ENCODE measurements at regions not wholly inside any gene's neighbourhood (a gene's known extent, or its start where the extent isn't known, plus 50 kb on each side); places are given as distances from the start of the nearest gene placed in this dataset.

DNA sequence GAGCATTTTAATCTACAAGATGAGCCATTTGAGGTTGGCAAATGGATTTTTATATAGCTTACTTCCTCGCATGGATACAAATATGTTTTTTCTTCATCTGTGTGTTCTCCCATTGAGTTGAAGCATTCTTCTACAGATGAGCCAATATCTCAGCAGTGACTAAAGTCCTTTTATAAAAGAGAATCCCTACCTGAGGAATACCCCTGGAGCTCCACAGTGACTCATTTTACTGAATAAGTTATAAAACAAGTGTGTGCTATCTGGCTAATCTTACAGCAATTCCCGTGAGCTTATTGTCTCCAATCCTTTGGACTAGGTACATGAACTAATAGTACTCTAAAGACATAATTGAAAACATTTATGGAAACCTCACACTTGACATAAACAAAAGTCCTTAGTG, 354.2 kb upstream of the BCHE start:
- no peak overlapping the region for H3K27ac ChIP-seq
- TF ChIP-seq, protein P1, sequence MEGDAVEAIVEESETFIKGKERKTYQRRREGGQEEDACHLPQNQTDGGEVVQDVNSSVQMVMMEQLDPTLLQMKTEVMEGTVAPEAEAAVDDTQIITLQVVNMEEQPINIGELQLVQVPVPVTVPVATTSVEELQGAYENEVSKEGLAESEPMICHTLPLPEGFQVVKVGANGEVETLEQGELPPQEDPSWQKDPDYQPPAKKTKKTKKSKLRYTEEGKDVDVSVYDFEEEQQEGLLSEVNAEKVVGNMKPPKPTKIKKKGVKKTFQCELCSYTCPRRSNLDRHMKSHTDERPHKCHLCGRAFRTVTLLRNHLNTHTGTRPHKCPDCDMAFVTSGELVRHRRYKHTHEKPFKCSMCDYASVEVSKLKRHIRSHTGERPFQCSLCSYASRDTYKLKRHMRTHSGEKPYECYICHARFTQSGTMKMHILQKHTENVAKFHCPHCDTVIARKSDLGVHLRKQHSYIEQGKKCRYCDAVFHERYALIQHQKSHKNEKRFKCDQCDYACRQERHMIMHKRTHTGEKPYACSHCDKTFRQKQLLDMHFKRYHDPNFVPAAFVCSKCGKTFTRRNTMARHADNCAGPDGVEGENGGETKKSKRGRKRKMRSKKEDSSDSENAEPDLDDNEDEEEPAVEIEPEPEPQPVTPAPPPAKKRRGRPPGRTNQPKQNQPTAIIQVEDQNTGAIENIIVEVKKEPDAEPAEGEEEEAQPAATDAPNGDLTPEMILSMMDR (IDR thresholded peaks at IDR 0.05) = no peak
- H3K9me3 ChIP-seq = no peaks in the 10 kb centered on the region
- intact Hi-C loops (cut with DNase I; ENCODE audit: low total_unique reads) = no loop called here
- no peak overlapping the region for H3K4me3 ChIP-seq
- no peaks in the 10 kb centered on the region for H3K27me3 ChIP-seq
- no peaks in the 10 kb centered on the region for H3K36me3 ChIP-seq
- DNase-seq = no peak
- H3K4me1 ChIP-seq = no peaks in the 10 kb centered on the region

DNA sequence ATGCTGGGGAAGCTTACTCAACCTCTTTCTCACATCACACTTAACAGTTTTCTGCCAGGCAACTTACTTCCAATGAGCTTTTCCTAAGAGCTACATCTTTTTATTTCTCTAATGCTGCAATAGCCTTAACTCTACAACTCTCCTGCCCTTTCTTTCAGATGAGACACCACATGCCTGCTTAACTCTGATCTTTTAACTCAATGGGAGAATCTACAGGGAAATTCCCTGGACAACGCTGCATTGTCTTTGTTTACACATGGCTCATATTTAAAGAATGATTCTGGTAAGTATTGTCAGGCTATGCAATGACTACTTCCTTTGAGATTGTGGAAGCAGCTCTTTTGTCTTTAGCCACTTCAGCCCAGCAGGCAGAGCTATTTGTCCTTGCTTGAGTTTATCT, 353.1 kb upstream of the BCHE start:
- intact Hi-C loops (cut with DNase I; ENCODE audit: low total_unique reads) = no loop called here
- H3K36me3 ChIP-seq = no peaks in the 10 kb centered on the region
- H3K9me3 ChIP-seq = no peaks in the 10 kb centered on the region
- TF ChIP-seq, protein P1 (IDR thresholded peaks at IDR 0.05) = no peak
- no peak overlapping the region for H3K27ac ChIP-seq
- H3K4me1 ChIP-seq = no peaks in the 10 kb centered on the region
- no peaks in the 10 kb centered on the region for H3K27me3 ChIP-seq
- no peak for DNase-seq
- H3K4me3 ChIP-seq = no peak overlapping the region

DNA sequence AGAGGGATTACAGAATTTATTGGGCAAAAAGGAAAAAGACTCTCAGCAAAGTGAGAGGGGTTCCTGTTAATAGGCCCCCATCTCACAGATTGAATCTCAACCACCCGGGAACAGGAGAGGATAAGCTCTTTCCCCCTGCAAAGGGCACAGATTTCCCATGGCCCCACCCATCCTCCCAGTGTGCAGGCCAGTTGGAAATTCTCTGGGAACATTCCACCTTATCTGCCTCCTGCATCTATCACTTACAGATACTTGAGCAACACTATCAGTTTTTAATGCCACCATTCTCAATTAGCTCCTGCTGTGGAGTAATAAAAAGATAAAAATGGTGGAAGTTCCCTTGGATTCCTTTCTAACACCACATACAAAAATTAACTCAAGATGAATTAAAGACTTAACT, 350.0 kb upstream of the BCHE start:
- intact Hi-C loops (cut with DNase I; ENCODE audit: low total_unique reads) = no loop called here
- TF ChIP-seq, protein P1 (IDR thresholded peaks at IDR 0.05) = no peak

DNA sequence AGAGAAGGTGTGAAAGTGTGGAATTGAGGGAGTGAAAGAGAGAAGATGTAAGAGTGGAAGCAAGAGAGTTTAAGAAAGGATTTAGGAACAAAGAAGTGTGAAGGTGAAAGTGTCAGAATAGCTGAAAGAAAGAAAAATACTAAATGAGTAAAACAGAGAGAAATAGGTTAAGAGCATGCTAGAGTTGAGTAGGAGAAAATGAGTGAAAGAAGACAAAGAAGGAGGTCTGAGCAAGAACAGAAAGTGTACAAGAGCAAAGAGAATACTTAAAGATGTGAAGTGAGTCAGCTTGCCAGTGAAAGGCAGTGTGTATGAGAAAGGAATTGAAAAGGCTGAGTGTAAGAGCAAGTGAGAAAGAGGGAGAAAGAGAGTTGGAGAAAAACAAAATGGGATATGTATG, 348.8 kb upstream of the BCHE start:
- no peaks in the 10 kb centered on the region for H3K4me1 ChIP-seq
- intact Hi-C loops (cut with DNase I; ENCODE audit: low total_unique reads) = no loop called here

More for the DNA sequence above, 350.0 kb upstream of the BCHE start:
- H3K27ac ChIP-seq = no peak overlapping the region
- no peaks in the 10 kb centered on the region for H3K9me3 ChIP-seq
- H3K27me3 ChIP-seq = no peaks in the 10 kb centered on the region
- no peak overlapping the region for H3K4me3 ChIP-seq
- no peaks in the 10 kb centered on the region for H3K4me1 ChIP-seq
- no peaks in the 10 kb centered on the region for H3K36me3 ChIP-seq
- no peak for DNase-seq

DNA sequence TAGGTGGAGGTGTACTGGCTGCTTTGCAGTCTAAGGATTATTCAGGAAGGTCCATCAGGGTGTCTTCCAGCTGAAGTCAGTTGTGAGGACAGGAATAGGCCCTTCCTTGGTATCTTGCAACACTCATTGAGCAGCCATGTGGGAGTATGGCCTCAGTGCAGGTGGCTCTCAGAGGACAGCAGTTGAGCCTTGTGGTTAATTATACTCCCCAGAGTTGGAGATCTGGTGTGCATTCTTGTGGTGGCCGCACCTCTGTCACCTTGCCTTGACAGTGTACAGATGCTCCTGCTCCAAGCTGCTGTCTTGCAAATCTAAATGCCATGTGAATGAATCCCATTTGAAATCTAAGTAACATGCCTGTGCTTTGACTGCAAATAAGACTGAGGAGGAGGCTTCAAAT, 339.9 kb upstream of the BCHE start:
- Histone ChIP-seq H3K36me3 (no peaks in the 10 kb centered on the region), H3K4me1 (no peaks in the 10 kb centered on the region), H3K27ac (no peak overlapping the region), H3K9me3 (no peaks in the 10 kb centered on the region), H3K27me3 (no peaks in the 10 kb centered on the region), H3K4me3 (no peak overlapping the region)
- no peak for DNase-seq
- intact Hi-C loops (cut with DNase I; ENCODE audit: low total_unique reads) = no loop called here
- TF ChIP-seq, protein P1 (IDR thresholded peaks at IDR 0.05) = no peak

More for the DNA sequence above, 348.8 kb upstream of the BCHE start:
- no peak overlapping the region for H3K27ac ChIP-seq
- no peaks in the 10 kb centered on the region for H3K9me3 ChIP-seq
- no peaks in the 10 kb centered on the region for H3K36me3 ChIP-seq
- H3K4me3 ChIP-seq = no peak overlapping the region
- DNase-seq = no peak
- TF ChIP-seq, protein P1 (IDR thresholded peaks at IDR 0.05) = no peak
- no peaks in the 10 kb centered on the region for H3K27me3 ChIP-seq

DNA sequence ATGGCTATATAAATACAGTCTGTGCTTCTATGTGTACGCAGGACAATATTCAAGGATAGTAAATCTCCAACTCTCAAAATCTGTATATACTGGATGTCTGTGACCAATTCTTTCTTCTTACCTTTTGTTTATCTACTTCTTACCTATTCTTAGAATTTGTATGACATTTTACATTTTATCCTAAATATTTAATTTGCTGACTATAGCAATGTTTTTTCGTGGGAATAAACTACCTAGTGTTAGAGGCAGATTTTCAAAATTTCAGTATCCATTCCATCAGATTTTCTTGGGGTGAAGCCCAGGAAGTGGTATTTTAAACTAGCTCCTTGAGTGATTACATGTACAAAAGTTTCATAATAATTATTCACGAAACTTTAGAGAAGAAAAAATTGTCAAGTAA, 334.5 kb upstream of the BCHE start:
- Histone ChIP-seq H3K36me3 (no peaks in the 10 kb centered on the region), H3K9me3 (no peaks in the 10 kb centered on the region), H3K27ac (no peak overlapping the region), H3K4me1 (no peaks in the 10 kb centered on the region), H3K27me3 (no peaks in the 10 kb centered on the region), H3K4me3 (no peak overlapping the region)
- DNase-seq = no peak
- intact Hi-C loops (cut with DNase I; ENCODE audit: low total_unique reads) = no loop called here
- TF ChIP-seq, protein P1 (IDR thresholded peaks at IDR 0.05) = no peak

Measured in tibial artery (tissue), 4 donors.